ENCODE measurements at regions not wholly inside any gene's neighbourhood (a gene's known extent, or its start where the extent isn't known, plus 50 kb on each side); places are given as distances from the start of the nearest gene placed in this dataset.

- TF ChIP-seq POLR2AphosphoS5 (IDR thresholded peaks at IDR 0.05; ENCODE audit: borderline replicate concordance, low read depth, low read length): no peak
- TF ChIP-seq EZH2 (IDR thresholded peaks at IDR 0.05): no peak
- TF ChIP-seq FOXP2 (optimal IDR thresholded peaks at IDR 0.05; ENCODE audit: control extremely low read depth, extremely low read length, insufficient read depth): no peak
These were observed 1049.5 kb upstream of the ADGRL2 start for GRCh38 chr1:80751204-80751603.

GRCh38 chr1:80731241-80731894, 1069.4 kb upstream of the ADGRL2 start:
- no peak for TF ChIP-seq FOXP2 (optimal IDR thresholded peaks at IDR 0.05; ENCODE audit: control extremely low read depth, extremely low read length, insufficient read depth)
- TF ChIP-seq EZH2 (IDR thresholded peaks at IDR 0.05): no peak
- TF ChIP-seq POLR2AphosphoS5 (IDR thresholded peaks at IDR 0.05; ENCODE audit: borderline replicate concordance, low read depth, low read length): no peak
- no peak for DNase-seq (ENCODE audit: low read depth, low spot score)
- Histone ChIP-seq H3K27ac (no peak overlapping the region), H3K9ac (ENCODE audit: insufficient read length) (no peak overlapping the region), H3K36me3 (ENCODE audit: insufficient read depth, low read length) (no peaks in the 10 kb centered on the region), H3K4me3 (no peak overlapping the region), H3K9me3 (ENCODE audit: low read depth, low read length) (no peaks in the 10 kb centered on the region)

More at GRCh38 chr1:80751204-80751603, 1049.5 kb upstream of the ADGRL2 start:
- no peaks in the 10 kb centered on the region for H3K9me3 ChIP-seq (ENCODE audit: low read depth, low read length)
- no peak overlapping the region for H3K9ac ChIP-seq (ENCODE audit: insufficient read length)
- no peak overlapping the region for H3K4me3 ChIP-seq
- H3K36me3 ChIP-seq (ENCODE audit: insufficient read depth, low read length): no peaks in the 10 kb centered on the region
- no peak for DNase-seq (ENCODE audit: low read depth, low spot score)
- H3K27ac ChIP-seq: no peak overlapping the region

- no peak for DNase-seq (ENCODE audit: low read depth, low spot score)
- Histone ChIP-seq H3K9me3 (ENCODE audit: low read depth, low read length) (no peaks in the 10 kb centered on the region), H3K9ac (ENCODE audit: insufficient read length) (no peak overlapping the region), H3K36me3 (ENCODE audit: insufficient read depth, low read length) (no peaks in the 10 kb centered on the region), H3K4me3 (no peak overlapping the region), H3K27ac (no peak overlapping the region)
- TF ChIP-seq EZH2 (IDR thresholded peaks at IDR 0.05) (no peak), POLR2AphosphoS5 (IDR thresholded peaks at IDR 0.05; ENCODE audit: borderline replicate concordance, low read depth, low read length) (no peak), FOXP2 (optimal IDR thresholded peaks at IDR 0.05; ENCODE audit: control extremely low read depth, extremely low read length, insufficient read depth) (no peak)
These were observed 1078.1 kb upstream of the ADGRL2 start for GRCh38 chr1:80722611-80723010.

- Histone ChIP-seq H3K27ac (no peak overlapping the region), H3K36me3 (ENCODE audit: insufficient read depth, low read length) (no peaks in the 10 kb centered on the region), H3K4me3 (no peak overlapping the region), H3K9ac (ENCODE audit: insufficient read length) (no peak overlapping the region), H3K9me3 (ENCODE audit: low read depth, low read length) (no peaks in the 10 kb centered on the region)
- TF ChIP-seq EZH2 (IDR thresholded peaks at IDR 0.05): no peak
- TF ChIP-seq POLR2AphosphoS5 (IDR thresholded peaks at IDR 0.05; ENCODE audit: borderline replicate concordance, low read depth, low read length): no peak
- TF ChIP-seq FOXP2 (optimal IDR thresholded peaks at IDR 0.05; ENCODE audit: control extremely low read depth, extremely low read length, insufficient read depth): no peak
- no peak for DNase-seq (ENCODE audit: low read depth, low spot score)
These were observed 1094.2 kb upstream of the ADGRL2 start for GRCh38 chr1:80706526-80706925.

- Histone ChIP-seq H3K4me3 (no peak overlapping the region), H3K9me3 (ENCODE audit: low read depth, low read length) (no peaks in the 10 kb centered on the region), H3K36me3 (ENCODE audit: insufficient read depth, low read length) (no peaks in the 10 kb centered on the region), H3K9ac (ENCODE audit: insufficient read length) (no peak overlapping the region), H3K27ac (no peak overlapping the region)
- no peak for TF ChIP-seq FOXP2 (optimal IDR thresholded peaks at IDR 0.05; ENCODE audit: control extremely low read depth, extremely low read length, insufficient read depth)
- no peak for TF ChIP-seq POLR2AphosphoS5 (IDR thresholded peaks at IDR 0.05; ENCODE audit: borderline replicate concordance, low read depth, low read length)
- TF ChIP-seq EZH2 (IDR thresholded peaks at IDR 0.05): no peak
- DNase-seq (ENCODE audit: low read depth, low spot score): no peak
These were observed 1122.3 kb upstream of the ADGRL2 start for GRCh38 chr1:80678438-80678837.

- H3K4me3 ChIP-seq: no peak overlapping the region
- no peak for DNase-seq (ENCODE audit: low read depth, low spot score)
- H3K36me3 ChIP-seq (ENCODE audit: insufficient read depth, low read length): no peaks in the 10 kb centered on the region
- H3K9me3 ChIP-seq (ENCODE audit: low read depth, low read length): no peaks in the 10 kb centered on the region
- no peak overlapping the region for H3K9ac ChIP-seq (ENCODE audit: insufficient read length)
- TF ChIP-seq POLR2AphosphoS5 (IDR thresholded peaks at IDR 0.05; ENCODE audit: borderline replicate concordance, low read depth, low read length): no peak
- no peak for TF ChIP-seq EZH2 (IDR thresholded peaks at IDR 0.05)
- no peak for TF ChIP-seq FOXP2 (optimal IDR thresholded peaks at IDR 0.05; ENCODE audit: control extremely low read depth, extremely low read length, insufficient read depth)
- H3K27ac ChIP-seq: no peak overlapping the region
These were observed 1125.3 kb upstream of the ADGRL2 start for GRCh38 chr1:80675454-80675853.

GRCh38 chr1:80673935-80674597, 1126.7 kb upstream of the ADGRL2 start:
- no peaks in the 10 kb centered on the region for H3K36me3 ChIP-seq (ENCODE audit: insufficient read depth, low read length)
- no peak overlapping the region for H3K9ac ChIP-seq (ENCODE audit: insufficient read length)
- H3K4me3 ChIP-seq: no peak overlapping the region
- no peak for DNase-seq (ENCODE audit: low read depth, low spot score)
- no peak for TF ChIP-seq POLR2AphosphoS5 (IDR thresholded peaks at IDR 0.05; ENCODE audit: borderline replicate concordance, low read depth, low read length)
- no peak for TF ChIP-seq EZH2 (IDR thresholded peaks at IDR 0.05)
- TF ChIP-seq FOXP2 (optimal IDR thresholded peaks at IDR 0.05; ENCODE audit: control extremely low read depth, extremely low read length, insufficient read depth): no peak
- H3K9me3 ChIP-seq (ENCODE audit: low read depth, low read length): no peaks in the 10 kb centered on the region
- H3K27ac ChIP-seq: no peak overlapping the region

GRCh38 chr1:80668372-80668771, 1132.4 kb upstream of the ADGRL2 start:
- no peaks in the 10 kb centered on the region for H3K36me3 ChIP-seq (ENCODE audit: insufficient read depth, low read length)
- no peak overlapping the region for H3K9ac ChIP-seq (ENCODE audit: insufficient read length)
- H3K9me3 ChIP-seq (ENCODE audit: low read depth, low read length): no peaks in the 10 kb centered on the region
- TF ChIP-seq POLR2AphosphoS5 (IDR thresholded peaks at IDR 0.05; ENCODE audit: borderline replicate concordance, low read depth, low read length): no peak
- no peak for TF ChIP-seq FOXP2 (optimal IDR thresholded peaks at IDR 0.05; ENCODE audit: control extremely low read depth, extremely low read length, insufficient read depth)
- no peak for TF ChIP-seq EZH2 (IDR thresholded peaks at IDR 0.05)
- H3K27ac ChIP-seq: no peak overlapping the region
- no peak overlapping the region for H3K4me3 ChIP-seq
- DNase-seq (ENCODE audit: low read depth, low spot score): no peak

Measured in SK-N-MC (cell line).